ENCODE measurements at regions not wholly inside any gene's neighbourhood (a gene's known extent, or its start where the extent isn't known, plus 50 kb on each side); places are given as distances from the start of the nearest gene placed in this dataset.

GRCh38 chr21:18164483-18164882 lies 80.2 kb upstream of the CHODL start:
- no peak for ATAC-seq (ENCODE audit: low FRiP score)
- TF ChIP-seq CTCF (IDR thresholded peaks at IDR 0.05): no peak

GRCh38 chr21:18163956-18164355 lies 80.7 kb upstream of the CHODL start:
- ATAC-seq (ENCODE audit: low FRiP score) (no peak), DNase-seq (ENCODE audit: low spot score) (no peak)
- TF ChIP-seq CTCF (IDR thresholded peaks at IDR 0.05): no peak

More at GRCh38 chr21:18164483-18164882, 80.2 kb upstream of the CHODL start:
- DNase-seq (ENCODE audit: low spot score): no peak

GRCh38 chr21:18161841-18162240 lies 82.8 kb upstream of the CHODL start:
- TF ChIP-seq CTCF (IDR thresholded peaks at IDR 0.05): no peak
- no peak for ATAC-seq (ENCODE audit: low FRiP score)
- DNase-seq (ENCODE audit: low spot score): no peak

- ATAC-seq (ENCODE audit: low FRiP score) (no peak), DNase-seq (ENCODE audit: low spot score) (no peak)
- TF ChIP-seq CTCF (IDR thresholded peaks at IDR 0.05): no peak
Observed at GRCh38 chr21:18157406-18157805, 87.2 kb upstream of the CHODL start.

GRCh38 chr21:18155508-18156193 lies 89.0 kb upstream of the CHODL start:
- ATAC-seq (ENCODE audit: low FRiP score): no peak
- DNase-seq (ENCODE audit: low spot score): no peak
- no peak for TF ChIP-seq CTCF (IDR thresholded peaks at IDR 0.05)

GRCh38 chr21:18153063-18153462 lies 91.6 kb upstream of the CHODL start:
- ATAC-seq (ENCODE audit: low FRiP score) (no peak), DNase-seq (ENCODE audit: low spot score) (no peak)
- TF ChIP-seq CTCF (IDR thresholded peaks at IDR 0.05): no peak

GRCh38 chr21:18152371-18152770 lies 92.3 kb upstream of the CHODL start:
- TF ChIP-seq CTCF (IDR thresholded peaks at IDR 0.05): no peak
- no peak for ATAC-seq (ENCODE audit: low FRiP score)

More at GRCh38 chr21:18152371-18152770, 92.3 kb upstream of the CHODL start:
- DNase-seq (ENCODE audit: low spot score): no peak
